ENCODE measurements at regions not wholly inside any gene's neighbourhood (a gene's known extent, or its start where the extent isn't known, plus 50 kb on each side); places are given as distances from the start of the nearest gene placed in this dataset.

DNA sequence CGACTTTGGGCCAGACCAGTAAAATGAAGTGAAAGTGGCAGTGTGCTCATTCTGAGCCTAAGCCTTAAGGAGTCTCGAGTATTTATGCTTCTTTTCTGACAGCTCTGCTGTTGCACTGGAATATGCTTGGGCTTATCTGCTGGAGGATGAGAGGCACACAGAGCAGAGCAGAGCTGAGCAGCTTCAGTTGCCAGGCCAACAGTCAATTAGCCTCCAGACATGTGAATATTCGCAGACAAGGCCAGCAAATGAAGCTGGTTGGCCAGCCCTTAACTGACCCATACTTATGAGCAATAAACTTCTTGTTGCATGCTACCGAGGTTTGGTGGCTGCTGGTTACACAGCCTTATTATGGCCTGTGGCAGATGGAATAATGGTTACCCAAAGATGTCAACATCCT, 203.0 kb upstream of the GEMIN8 start:
- H4K91ac ChIP-seq (ENCODE audit: insufficient read length, low read depth, low read length), result no peak overlapping the region
- no peak overlapping the region for H2BK20ac ChIP-seq (ENCODE audit: low read depth, low read length, poor library complexity, severe bottlenecking)
- no peak overlapping the region for H3K56ac ChIP-seq (ENCODE audit: insufficient read length, low read depth, low read length)
- no peaks in the 10 kb centered on the region for H3K23me2 ChIP-seq (ENCODE audit: insufficient read length, low read depth, low read length, poor library complexity, severe bottlenecking)
- no peaks in the 10 kb centered on the region; the same call in 1 of the 2 replicates for H3K27me3 Mint-ChIP-seq (ENCODE audit: low read depth)
- no peak overlapping the region for H4K5ac ChIP-seq (ENCODE audit: insufficient read length, low read depth, low read length)
- WGBS (ENCODE audit: extremely low coverage, insufficient read length, low lambda C conversion rate), result no CpG with 5 or more reads among the region's 4 CpGs
- H3K4me3 Mint-ChIP-seq, result no peak overlapping the region
- H3K79me2 ChIP-seq (ENCODE audit: insufficient read depth, low read length), result no peaks in the 10 kb centered on the region
- no peaks in the 10 kb centered on the region for H4K20me1 ChIP-seq (ENCODE audit: control insufficient read depth, insufficient read depth, insufficient read length)
- DNase-seq, result no peak
- H3K9ac ChIP-seq (ENCODE audit: extremely low read depth, insufficient read length, low read length), result no peak overlapping the region
- no peak overlapping the region for H3K4me2 ChIP-seq (ENCODE audit: insufficient read depth, insufficient read length, low read length)
- H3K27ac ChIP-seq (ENCODE audit: insufficient read length, low read depth, low read length), result no peak overlapping the region
- no peak overlapping the region for H3K27ac Mint-ChIP-seq
- no peaks in the 10 kb centered on the region for H3K27me3 ChIP-seq (ENCODE audit: insufficient read depth, low read length)
- H2AK5ac ChIP-seq (ENCODE audit: insufficient read length, low read length), result no peak overlapping the region
- no peak overlapping the region for H2AFZ ChIP-seq (ENCODE audit: low read length)
- H3K9me3 ChIP-seq (ENCODE audit: control insufficient read depth, low read depth, low read length), result peaks cover 9% of the 10 kb centered on the region
- no peak overlapping the region for H2BK12ac ChIP-seq (ENCODE audit: insufficient read length, low read depth, low read length)
- H2BK120ac ChIP-seq (ENCODE audit: low read depth, low read length, poor library complexity, severe bottlenecking), result no peak overlapping the region
- no peaks in the 10 kb centered on the region for H3K4me1 ChIP-seq (ENCODE audit: insufficient read depth, low read length)
- no peak for TF ChIP-seq CTCF (conservative IDR thresholded peaks at IDR 0.05)
- no peak overlapping the region for H3K23ac ChIP-seq (ENCODE audit: insufficient read length, low read depth, low read length)
- no peak overlapping the region for H3K18ac ChIP-seq (ENCODE audit: insufficient read length, low read depth, low read length)
- no peak overlapping the region for H2BK5ac ChIP-seq (ENCODE audit: insufficient read length, low read length)
- H3T11ph ChIP-seq (ENCODE audit: low read length), result no peak overlapping the region
- peaks cover 68 to 71% of the 10 kb centered on the region in 2 experiments for H3K9me3 Mint-ChIP-seq
- no peak overlapping the region for H3K4ac ChIP-seq (ENCODE audit: low read depth, low read length)
- no peak overlapping the region for H4K8ac ChIP-seq (replicated peaks; ENCODE audit: insufficient read length, low read depth, low read length)
- peaks cover 1 to 16% (median 11%) of the 10 kb centered on the region in 3 experiments; a peak in 5 of 7 replicates for H3K36me3 Mint-ChIP-seq (ENCODE audit: insufficient read depth in 1 of 3, low read depth in 3 of 3)
- no peaks in the 10 kb centered on the region for H3K79me1 ChIP-seq (ENCODE audit: insufficient read depth, low read depth, low read length, poor library complexity, severe bottlenecking)
- no peak overlapping the region for H2BK15ac ChIP-seq (ENCODE audit: low read depth, low read length)
- no peak overlapping the region for H3K14ac ChIP-seq (ENCODE audit: insufficient read depth, low read length)
- no peaks in the 10 kb centered on the region for H3K4me1 Mint-ChIP-seq
